H1 (cell line): ENCODE measurements at regions not wholly inside any gene's neighbourhood (a gene's known extent, or its start where the extent isn't known, plus 50 kb on each side); places are given as distances from the start of the nearest gene placed in this dataset.

Experiments used
- ATF2 ChIP-seq: IDR thresholded peaks from 2 replicates; pipeline ENCODE4 v1.6.1; 2012; ENCODE audit warnings: low read length, inconsistent platforms
- KDM1A ChIP-seq: fragments of 200-600, 300-600 bp; sonication (generic); IDR thresholded peaks from 2 replicates; pipeline ENCODE4 v1.7.1; 2016; ENCODE audit warnings: mild to moderate bottlenecking, low read length, borderline replicate concordance
- RAD21 ChIP-seq, 2 experiments: IDR thresholded peaks in 1 of 2; conservative IDR thresholded peaks in 1 of 2; 2 replicates each; pipeline ENCODE4 v1.6.1; 2011; ENCODE audit warnings: low read depth in 2 of 2, low read length in 2 of 2, improper control_type of control experiment in 1 of 2, inconsistent platforms in 1 of 2, mild to moderate bottlenecking in 1 of 2, moderate library complexity in 1 of 2
- TBP ChIP-seq: IDR thresholded peaks from 2 replicates; pipeline ENCODE4 v1.6.1; 2011; ENCODE audit warnings: low read depth, low read length, improper control_type of control experiment
- YY1 ChIP-seq: IDR thresholded peaks from 2 replicates; pipeline ENCODE4 v1.6.1; 2011; ENCODE audit warnings: low read depth, mild to moderate bottlenecking, low read length

DNA sequence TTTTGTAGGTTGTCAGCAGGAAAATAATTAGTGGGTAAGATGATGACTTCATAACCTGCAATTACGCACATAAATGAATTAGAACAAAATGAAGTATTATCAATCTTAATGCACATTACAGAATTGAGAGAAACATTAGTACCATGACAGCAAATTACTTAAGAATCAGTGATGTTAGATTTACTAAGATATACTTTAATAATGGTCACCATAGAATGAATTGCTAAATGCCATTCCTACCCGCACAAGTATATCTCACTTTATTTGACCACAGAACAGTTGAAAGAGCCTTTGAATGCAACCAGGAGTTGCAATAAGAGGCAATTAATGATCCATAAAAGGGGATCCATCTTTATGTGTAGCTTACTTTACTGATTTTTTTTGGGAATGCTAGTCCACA, 816.4 kb upstream of the AGA start (continued):
- TF ChIP-seq ATF2 (no peak), TBP (no peak), RAD21 (IDR thresholded peaks at IDR 0.05 in 1 of 2, conservative IDR thresholded peaks at IDR 0.05 in 1 of 2; ENCODE audit: low read depth in 2 of 2, low read length in 2 of 2) (no peak), YY1 (no peak), KDM1A (no peak)
